ENCODE measurements at regions not wholly inside any gene's neighbourhood (a gene's known extent, or its start where the extent isn't known, plus 50 kb on each side); places are given as distances from the start of the nearest gene placed in this dataset.

GRCh38 chrX:16278927-16279326 is 111.6 kb downstream of the MAGEB17 start:
- intact Hi-C loops (cut with DNase I): no loop called here
- TF ChIP-seq CTCF (IDR thresholded peaks at IDR 0.05) (no peak), POLR2A (IDR thresholded peaks at IDR 0.05) (no peak)

GRCh38 chrX:16282209-16282608 is 114.9 kb downstream of the MAGEB17 start:
- Histone ChIP-seq H3K9me3 (no peaks in the 10 kb centered on the region), H3K27ac (no peak overlapping the region), H3K27me3 (no peaks in the 10 kb centered on the region), H3K36me3 (no peaks in the 10 kb centered on the region), H3K4me1 (no peaks in the 10 kb centered on the region), H3K4me3 (no peak overlapping the region)
- TF ChIP-seq POLR2A (IDR thresholded peaks at IDR 0.05) (no peak), CTCF (IDR thresholded peaks at IDR 0.05) (no peak)
- DNase-seq: no peak
- 79 to 81% methylated on average over 2 of the region's 2 CpGs for WGBS, 2 donors
- intact Hi-C loops (cut with DNase I): no loop called here

More at GRCh38 chrX:16278927-16279326, 111.6 kb downstream of the MAGEB17 start:
- H3K27me3 ChIP-seq: no peaks in the 10 kb centered on the region
- H3K36me3 ChIP-seq: no peaks in the 10 kb centered on the region
- H3K4me3 ChIP-seq: no peak overlapping the region
- no peak for DNase-seq
- H3K4me1 ChIP-seq: no peaks in the 10 kb centered on the region
- WGBS, 2 donors: 88% methylated on average over 2 of the region's 3 CpGs; no CpG with 5 or more reads in 1 of the 2 donors
- H3K9me3 ChIP-seq: no peaks in the 10 kb centered on the region
- no peak overlapping the region for H3K27ac ChIP-seq

- Histone ChIP-seq H3K27me3 (no peaks in the 10 kb centered on the region), H3K27ac (no peak overlapping the region), H3K4me3 (no peak overlapping the region), H3K36me3 (no peaks in the 10 kb centered on the region), H3K4me1 (no peaks in the 10 kb centered on the region), H3K9me3 (no peaks in the 10 kb centered on the region)
- DNase-seq: no peak
- TF ChIP-seq CTCF (IDR thresholded peaks at IDR 0.05) (no peak), POLR2A (IDR thresholded peaks at IDR 0.05) (no peak)
- intact Hi-C loops (cut with DNase I): no loop called here
Observed at GRCh38 chrX:16284842-16285241, 117.6 kb downstream of the MAGEB17 start.

GRCh38 chrX:16290997-16291396 is 123.7 kb downstream of the MAGEB17 start:
- H3K27me3 ChIP-seq: no peaks in the 10 kb centered on the region
- no peak overlapping the region for H3K27ac ChIP-seq
- intact Hi-C loops (cut with DNase I): no loop called here
- WGBS, 2 donors: 72 to 94% methylated on average over 1 of the region's 1 CpG
- no peak for DNase-seq
- no peaks in the 10 kb centered on the region for H3K4me1 ChIP-seq
- no peaks in the 10 kb centered on the region for H3K9me3 ChIP-seq
- H3K4me3 ChIP-seq: no peak overlapping the region
- no peaks in the 10 kb centered on the region for H3K36me3 ChIP-seq
- TF ChIP-seq CTCF (IDR thresholded peaks at IDR 0.05) (no peak), POLR2A (IDR thresholded peaks at IDR 0.05) (no peak)

- Histone ChIP-seq H3K9me3 (no peaks in the 10 kb centered on the region), H3K27ac (no peak overlapping the region), H3K27me3 (no peaks in the 10 kb centered on the region), H3K4me1 (no peaks in the 10 kb centered on the region), H3K36me3 (no peaks in the 10 kb centered on the region), H3K4me3 (no peak overlapping the region)
- TF ChIP-seq POLR2A (IDR thresholded peaks at IDR 0.05) (no peak), CTCF (IDR thresholded peaks at IDR 0.05) (no peak)
- DNase-seq: no peak
- WGBS, 2 donors: 53 to 73% methylated on average over 2 of the region's 2 CpGs
- intact Hi-C loops (cut with DNase I): no loop called here
Observed at GRCh38 chrX:16300831-16301230, 133.6 kb downstream of the MAGEB17 start.

Data from esophagus squamous epithelium (tissue), 5 donors.